GM18498 (cell line): ENCODE measurements at regions not wholly inside any gene's neighbourhood (a gene's known extent, or its start where the extent isn't known, plus 50 kb on each side); places are given as distances from the start of the nearest gene placed in this dataset.

Experiments
- ATAC-seq: cut with Tn5 transposase; IDR thresholded peaks from one replicate; pipeline ENCODE4 v1.9.1; 2021; ENCODE audit warnings: mild to moderate bottlenecking, moderate library complexity; ENCODE audit not compliant: unreplicated experiment

DNA sequence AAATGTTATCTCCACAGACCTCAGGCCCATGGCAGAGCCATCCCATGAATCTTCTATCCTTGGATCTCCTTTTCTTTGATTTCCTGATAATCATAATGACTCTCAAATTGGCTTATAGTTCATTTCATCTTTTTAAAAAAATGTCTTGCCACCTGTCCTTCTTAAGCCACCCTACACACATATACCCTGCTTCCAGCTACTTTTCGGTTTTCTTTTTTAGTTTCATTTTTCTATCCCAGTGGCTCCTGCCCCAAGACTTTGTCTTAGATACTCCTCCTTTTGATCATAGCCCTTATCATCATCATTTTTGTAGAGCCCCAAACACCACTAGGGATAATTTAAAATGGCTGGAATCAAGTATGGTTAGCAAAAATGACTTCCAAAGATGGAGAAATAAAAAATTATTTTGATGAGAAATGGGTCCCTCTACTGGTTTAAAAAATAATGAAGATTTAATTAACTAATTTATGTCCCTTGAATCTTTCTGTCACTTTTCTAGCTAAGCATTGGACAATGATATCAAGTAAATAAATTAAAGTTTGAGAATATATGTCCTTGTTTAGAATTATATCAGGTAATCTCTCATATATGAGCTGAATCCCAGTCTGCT lies 277.3 kb upstream of the SEMA3D start:
- ATAC-seq = no peak

DNA sequence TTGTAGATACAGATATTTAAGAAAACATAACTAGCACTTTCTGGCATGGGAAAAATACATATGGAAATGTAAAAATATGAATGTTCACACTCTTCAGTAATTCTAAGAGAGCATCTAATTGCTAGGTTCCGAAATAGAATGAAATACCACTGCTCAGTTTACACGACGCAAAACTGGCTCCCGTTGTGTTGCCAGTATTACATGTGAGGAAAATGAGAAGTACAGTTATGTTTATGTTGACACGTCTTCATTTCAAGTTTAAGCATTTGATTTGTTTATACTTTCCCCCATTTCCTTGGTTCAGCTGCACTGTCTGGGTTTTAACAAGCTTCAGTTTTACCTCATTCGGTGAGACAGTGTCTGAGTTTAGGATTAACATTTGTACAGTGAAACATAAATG lies 275.8 kb upstream of the SEMA3D start:
- no peak for ATAC-seq

DNA sequence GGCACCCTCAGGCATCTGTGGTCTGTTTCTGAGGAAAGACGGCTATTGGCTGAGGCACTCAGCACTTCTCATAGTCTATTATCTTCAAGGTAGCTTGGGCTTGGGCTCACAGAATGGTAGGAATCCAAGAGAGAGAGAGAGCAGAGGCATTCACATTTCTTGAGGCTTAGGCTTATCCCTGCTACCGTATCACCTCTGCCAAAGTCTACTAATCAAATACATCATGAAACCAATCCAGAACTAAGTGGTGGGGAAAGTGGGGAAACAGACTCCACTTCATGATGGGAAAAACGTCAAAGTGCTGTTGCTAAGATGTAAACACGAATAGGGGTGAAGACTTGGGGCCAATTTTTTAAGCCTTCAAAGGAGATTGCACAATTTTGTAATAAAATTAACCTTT lies 271.1 kb upstream of the SEMA3D start:
- ATAC-seq = no peak

DNA sequence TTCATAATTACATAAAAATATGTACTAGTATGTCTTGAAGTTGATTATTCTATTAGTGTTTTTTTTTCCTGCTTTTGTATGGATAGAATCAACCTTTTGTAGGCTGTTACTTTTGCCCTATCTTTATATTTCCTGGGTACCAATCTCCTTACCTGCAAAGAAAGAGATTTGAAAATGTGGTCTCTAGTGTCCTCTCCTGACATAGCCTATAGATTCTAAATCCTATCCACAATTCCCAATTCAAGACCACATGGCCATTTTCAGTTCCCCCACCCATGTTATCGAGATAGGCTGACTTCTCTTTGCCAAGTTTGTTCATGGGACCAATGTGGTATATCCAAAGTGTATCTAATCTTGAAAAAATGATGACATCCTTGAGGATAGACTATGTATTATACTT lies 269.4 kb upstream of the SEMA3D start:
- ATAC-seq = no peak

DNA sequence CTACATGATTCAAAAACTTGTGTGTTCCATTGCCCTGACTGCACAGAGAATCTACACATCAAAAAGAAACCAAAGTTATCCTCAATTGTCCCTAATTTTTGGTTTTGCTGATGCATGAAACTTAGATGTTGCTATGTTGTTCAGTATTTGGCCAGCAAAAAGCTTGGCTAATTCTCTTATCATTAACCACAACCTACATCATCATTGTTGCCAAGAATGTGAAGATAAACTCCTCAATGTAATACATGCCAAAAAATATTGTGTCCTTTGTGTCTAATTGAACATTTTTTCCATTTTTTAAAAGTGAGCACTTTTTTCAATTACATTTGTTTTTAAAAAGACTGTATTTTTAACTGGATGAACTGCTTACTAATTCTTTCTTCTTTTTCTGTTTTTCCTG lies 268.0 kb upstream of the SEMA3D start:
- ATAC-seq = no peak

DNA sequence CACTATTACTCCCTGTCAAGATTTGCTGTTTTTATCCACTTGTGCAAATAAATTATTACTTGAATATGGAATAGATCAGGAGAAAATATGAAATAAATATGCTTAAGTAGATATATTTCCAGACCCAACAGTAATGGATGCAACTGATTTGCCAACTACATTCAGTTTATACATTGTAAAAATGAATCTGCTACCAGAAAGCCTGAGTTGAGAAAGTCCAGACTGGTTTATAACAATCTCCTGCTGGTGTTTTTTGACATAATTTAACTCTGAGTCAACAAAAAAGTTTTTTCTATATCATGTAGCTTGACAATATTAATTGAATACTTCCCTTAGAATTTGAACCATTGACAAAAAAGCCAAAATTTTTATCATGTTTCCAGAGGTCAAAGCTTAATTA lies 265.8 kb upstream of the SEMA3D start:
- no peak for ATAC-seq

DNA sequence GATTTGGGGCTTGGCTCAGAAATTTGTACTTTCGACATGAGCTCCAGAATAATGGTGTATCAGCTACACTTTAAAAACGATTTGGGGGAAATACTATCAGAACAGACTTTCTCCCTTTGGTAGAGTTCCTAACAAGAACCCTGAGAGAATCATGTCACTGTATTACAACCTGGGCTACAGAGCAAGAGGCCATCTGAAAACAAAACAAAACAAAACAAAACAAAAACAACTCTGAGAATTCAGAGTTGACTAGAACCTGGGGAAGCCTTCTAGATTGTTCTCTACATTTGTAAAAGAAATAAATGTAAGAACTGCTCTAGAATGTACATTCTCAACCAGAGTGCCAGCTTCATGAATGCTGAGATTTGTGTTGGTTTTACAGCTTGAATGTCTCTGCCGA lies 262.6 kb upstream of the SEMA3D start:
- no peak for ATAC-seq

DNA sequence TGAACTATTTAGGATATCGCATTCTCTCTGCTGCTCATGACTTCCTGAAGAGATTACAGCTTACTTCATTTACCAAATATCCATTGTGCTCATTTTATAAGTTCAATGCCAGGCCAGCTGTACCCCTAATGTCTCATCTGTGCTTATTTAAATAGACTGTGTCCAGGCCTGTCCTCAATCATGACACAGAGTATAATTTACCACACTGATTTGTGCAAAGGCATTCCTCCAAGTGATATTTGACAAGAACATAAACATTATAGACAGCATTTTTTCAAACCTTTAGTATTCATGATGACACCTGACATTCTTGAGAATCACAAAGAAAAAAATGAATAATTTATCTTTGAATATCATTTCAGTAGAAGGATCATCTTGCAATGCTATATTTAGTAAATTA lies 260.1 kb upstream of the SEMA3D start:
- ATAC-seq = no peak

DNA sequence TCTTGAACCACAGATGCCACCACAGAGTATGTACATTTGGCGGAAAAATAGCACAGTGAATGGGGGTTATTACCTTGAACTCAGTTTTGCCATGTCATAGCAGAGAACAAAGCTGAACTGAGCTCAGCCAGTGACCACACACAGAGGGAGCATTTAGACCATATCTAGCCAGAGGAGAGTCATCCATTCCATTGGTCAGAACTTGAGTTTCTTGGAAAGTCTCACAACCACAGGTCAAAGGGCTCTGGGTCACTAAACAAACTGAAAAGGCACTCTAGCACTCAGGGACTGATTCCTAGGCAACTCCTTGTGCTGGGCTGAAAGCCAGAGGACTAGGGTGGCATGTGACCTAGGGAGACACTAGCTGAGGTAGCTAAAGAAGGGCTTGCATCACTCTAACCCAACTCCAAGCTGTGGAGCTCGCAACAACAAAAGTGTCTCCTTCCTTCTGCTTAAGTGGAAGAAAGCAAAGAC lies 239.7 kb upstream of the SEMA3D start:
- ATAC-seq = no peak

DNA sequence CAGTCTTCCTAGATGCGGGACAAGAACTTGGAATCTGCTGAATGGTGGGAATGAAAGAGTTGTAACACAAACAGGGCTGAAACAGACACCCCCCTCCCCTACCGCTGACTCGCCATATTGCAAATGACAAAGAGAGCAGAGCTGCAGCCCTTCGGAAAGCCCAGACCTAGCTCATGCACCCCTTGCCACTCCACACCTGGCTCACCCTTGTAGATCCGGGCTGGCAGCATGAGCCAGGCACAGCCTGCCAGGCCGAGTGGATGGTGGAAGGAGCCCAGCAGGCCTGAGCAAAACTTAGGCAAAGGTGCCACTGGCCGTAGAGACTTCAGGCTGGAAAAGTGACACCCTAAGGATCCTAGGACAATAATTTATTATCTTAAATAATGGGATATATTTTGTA lies 237.4 kb upstream of the SEMA3D start:
- no peak for ATAC-seq

DNA sequence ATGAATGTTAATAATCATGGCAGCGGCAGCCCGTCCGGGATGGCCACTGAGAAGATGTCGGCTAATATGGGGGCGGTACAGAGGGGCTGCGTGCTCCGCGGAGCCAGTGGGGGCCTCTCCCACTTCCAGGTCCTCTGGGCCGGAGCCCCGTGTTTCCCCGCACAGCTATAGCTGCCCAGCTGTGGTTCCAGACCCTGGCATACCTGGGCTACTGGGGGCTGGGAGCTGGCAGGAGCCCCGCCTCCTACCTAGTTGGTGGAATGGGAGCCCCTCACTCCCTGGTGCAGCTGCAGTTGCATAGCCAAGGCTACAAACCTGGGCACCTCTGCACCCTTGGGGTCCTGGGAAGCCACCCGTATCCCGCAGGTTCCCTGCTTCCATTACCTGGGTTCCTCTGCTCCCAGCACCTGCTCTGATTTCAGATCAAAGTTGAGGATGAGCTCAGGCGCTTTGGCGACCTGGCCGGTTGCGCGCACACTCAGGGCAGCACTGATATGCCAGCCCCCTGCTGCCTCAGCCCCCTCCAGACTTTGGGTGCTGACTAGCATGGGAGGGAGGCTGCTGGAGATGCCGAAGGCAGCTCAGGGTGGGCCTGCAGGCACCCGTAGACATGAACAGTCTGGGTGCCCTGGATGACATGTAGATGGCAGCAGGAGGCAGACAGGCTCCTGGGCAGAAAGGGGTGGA lies 236.5 kb upstream of the SEMA3D start:
- ATAC-seq = no peak

DNA sequence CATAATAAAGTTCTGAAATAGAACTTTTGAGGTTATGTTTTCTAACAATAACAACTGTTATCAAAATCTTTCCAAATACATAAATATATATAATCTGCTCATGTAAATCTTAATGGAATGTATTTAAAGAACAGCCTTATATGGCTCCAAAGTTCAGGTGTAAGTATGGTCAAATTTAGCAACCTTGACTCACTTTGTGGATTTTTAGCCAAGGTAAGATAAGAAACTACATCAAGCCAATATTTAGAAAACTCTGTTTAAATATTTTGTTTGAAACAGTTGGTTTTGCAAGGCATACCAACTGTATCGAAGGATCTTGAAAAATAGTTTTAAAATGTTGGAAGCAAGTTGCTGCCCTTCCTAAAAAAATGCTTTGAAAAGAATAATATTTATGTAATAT lies 228.9 kb upstream of the SEMA3D start:
- ATAC-seq = no peak

DNA sequence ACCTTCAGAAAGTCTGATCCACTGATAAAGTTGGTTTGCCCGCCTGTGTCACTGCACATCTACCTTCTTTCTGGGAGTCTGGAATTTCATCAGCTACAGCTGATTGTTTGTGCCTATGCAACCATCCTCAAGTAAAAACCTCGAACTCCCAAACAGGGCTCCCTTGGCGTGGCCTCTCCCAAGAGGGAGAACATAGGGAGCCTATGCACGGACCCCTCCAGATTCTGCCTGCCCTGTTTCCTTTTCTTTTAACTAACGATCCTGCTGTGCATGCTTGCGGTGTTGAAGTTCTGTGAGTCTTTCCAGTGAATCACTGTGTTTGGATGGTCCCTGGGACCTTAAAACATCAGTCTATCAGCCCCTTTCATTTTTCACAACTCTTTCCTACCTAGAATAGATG lies 226.9 kb upstream of the SEMA3D start:
- no peak for ATAC-seq

DNA sequence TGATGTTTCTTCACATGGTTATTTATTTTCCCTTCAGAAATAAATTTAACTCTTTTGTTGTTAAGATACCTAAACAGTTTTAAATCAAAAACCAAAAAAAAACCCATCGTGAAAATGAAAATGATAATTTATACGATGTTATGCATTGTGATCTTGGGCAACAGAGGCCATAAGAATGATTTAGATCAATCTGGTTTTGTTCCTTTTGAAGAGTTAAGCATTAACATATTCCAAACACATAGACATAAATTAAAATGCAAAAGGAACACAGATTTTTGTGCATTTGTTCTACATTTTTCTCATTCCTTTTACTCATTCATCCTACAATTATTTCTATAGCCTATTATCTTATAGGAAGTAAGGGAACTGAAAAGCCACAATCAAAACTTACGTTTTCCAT lies 226.1 kb upstream of the SEMA3D start:
- ATAC-seq = no peak

DNA sequence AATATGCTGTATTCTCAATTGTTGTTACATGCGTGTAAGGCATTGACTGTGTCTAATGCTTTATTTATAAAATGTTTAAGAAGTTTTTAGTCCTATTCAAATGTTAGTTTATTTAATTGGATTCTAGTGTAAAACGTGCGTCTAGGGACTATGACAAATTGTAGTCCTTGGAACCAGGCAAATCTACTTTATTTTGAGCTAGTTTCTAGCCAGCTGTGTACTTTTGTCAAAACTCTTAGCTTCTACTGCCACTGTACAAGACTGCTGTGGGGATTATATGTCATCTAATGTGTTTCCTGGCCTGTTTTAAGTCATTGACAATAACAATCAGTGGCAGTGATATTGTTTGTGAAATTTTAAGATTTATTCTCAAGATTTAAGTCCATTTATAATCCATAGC lies 220.5 kb upstream of the SEMA3D start:
- no peak for ATAC-seq

DNA sequence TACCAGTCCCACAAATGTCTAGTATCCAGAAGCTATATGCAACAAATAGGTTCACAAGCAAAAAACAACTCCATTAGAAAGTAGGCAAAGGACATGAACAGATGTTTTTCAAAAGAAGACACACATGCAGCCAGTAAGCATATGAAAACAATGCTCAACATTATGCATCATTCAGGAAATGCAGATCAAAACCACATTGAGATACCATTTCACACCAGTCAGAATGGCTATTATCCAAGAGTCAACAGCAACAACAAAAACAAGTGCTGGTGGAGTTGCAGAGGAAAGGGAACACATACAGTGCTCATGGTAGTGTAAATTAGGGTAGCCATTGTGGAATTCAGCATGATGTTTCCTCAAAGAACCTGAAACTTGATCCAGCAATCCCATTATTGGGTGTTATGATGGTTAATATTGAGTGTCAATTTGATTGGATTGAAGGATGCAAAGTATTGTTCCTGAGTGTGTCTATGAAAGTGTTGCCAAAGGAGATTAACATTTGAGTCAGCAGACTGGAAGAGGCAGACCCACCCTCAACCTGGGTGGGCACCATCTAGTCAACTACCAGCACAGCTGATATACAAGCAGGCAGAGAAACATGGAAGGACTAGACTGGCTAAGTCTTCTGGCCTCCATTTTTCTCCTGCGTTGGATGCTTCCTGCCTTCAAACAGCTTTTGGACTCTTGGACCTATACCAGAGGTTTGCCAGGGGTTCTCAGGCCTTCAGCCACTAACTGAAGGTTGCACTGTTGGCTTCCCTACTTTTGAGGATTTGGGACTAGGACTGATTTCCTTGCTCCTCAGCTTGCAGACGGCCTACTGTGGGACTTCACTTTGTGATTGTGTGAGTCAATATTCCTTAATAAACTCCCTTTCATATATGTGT lies 218.4 kb upstream of the SEMA3D start:
- no peak for ATAC-seq

DNA sequence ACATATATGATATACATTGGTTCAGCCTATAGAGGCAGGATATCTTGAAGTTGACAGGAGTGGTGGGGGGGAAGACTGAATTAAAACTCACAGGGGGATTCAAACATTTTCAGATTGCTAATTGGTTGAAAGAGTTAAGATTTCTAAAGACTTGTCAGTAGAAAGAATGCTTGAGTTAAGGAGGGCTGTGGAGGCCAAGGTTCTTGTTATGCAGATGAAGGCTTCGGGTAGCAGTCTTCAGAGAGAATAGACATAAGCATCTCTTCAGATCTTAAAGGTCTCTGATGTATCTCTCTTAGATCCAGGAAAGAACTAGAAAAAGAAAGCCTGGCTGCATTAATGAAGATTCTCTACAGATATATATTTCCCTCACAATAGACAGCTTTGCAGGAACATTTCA lies 209.8 kb upstream of the SEMA3D start:
- ATAC-seq = no peak

DNA sequence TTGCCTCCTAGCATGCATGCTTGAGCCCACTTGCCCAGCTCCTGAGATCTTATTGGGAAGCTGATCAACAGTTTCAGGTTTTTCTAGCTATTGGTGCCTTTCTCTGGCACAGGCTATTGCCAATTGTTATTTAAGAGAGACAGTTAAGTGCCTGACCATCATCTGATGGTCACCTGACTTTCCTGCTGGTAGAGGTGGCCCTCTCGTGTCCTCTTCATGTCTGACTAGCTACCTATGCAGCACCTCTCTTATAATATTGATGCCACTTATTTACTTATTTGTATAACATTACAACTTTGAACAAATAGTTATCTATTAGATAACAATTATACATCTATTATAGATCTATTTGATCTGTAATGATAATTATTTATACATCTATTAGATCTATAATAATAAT lies 205.9 kb upstream of the SEMA3D start:
- no peak for ATAC-seq

DNA sequence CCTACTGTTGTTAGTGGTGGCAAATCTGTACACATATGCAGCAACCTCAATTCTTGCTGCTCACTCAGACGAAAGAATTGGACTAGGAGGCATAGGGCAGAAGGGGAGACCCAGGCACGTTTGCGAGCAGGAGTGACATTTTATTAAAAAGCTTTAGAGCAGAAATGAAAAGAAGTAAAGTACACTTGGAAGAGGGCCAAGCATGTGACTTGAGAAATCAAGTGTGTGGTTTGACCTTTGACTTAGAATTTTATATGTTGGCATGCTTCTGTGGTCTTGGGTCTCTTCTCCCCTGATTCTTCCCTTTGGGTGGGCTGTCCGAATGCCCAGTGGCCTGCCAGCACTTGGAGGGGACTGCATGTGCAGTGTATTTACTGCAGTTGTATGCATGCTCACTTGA lies 205.5 kb upstream of the SEMA3D start:
- no peak for ATAC-seq

DNA sequence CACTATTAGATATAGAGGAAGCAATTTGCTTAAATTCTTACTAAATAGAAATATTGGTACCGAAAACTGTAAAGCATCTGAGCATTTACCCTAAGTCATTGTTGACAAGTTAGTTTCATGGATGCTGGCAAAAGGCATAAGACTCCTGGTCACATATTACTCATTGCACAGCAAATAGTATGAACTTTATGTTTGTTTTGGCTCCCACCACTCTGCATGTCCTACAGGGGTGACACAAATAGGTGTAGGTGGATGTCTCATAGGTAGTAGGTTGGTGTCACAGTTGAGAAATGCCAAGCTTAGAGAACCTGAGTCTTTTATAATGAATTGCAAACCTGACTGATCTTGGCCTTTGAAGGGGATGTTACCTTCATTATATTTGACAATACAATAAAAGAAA lies 199.6 kb upstream of the SEMA3D start:
- no peak for ATAC-seq

DNA sequence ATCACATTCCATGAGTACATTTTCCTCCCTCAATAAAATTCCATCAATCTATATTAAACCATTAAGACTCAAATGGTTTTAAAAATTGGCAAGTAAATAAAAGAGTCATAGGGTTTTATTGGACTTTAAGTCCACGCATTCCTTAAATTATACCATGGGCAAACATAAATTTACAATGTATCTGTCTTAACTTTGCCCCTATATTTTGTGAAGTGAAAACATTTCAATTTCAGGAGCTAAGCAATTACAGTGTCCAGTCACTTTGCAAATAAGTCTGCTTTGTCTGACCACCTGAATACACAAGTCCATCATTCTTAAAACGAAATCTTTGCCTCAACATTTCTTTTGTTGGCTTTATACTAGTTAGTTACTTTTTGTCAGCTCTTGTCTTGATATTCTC lies 197.5 kb upstream of the SEMA3D start:
- no peak for ATAC-seq

DNA sequence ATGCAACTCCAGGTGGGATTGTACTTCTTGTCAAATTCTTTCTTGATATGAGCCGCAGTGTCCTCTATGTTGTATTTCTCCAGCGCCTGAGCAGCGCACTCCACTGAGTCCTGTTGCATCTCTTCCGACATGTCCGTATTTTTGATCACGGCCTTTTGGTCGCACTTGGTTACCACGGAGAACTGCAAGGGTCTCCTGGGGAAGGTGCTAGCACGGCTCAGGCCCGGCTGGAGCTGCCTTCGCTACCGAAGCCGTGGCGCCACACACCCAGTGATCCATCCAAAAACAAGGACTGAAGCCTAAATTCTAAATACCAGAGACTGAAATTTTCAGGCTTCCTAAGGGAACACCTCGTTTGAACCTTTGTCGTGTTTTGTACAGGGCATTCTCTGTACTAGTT lies 194.4 kb upstream of the SEMA3D start:
- ATAC-seq = no peak
